OCI-LY1 (cell line): ENCODE measurements at regions not wholly inside any gene's neighbourhood (a gene's known extent, or its start where the extent isn't known, plus 50 kb on each side); places are given as distances from the start of the nearest gene placed in this dataset.

ENCODE experiments used
- H2AFZ ChIP-seq: fragments of 200-600 bp; sonication (generic), shearing (Covaris generic); 2 replicates; pipeline ENCODE4 v1.6.0; 2014; ENCODE audit warnings: antibody characterized with exemption, mild to moderate bottlenecking, low read length
- H3F3A ChIP-seq: fragments of 200-600 bp; sonication (generic), shearing (Covaris generic); 2 replicates; pipeline ENCODE4 v1.6.0; 2014; ENCODE audit warnings: mild to moderate bottlenecking, antibody characterized with exemption, low read length, moderate library complexity; ENCODE audit not compliant: insufficient read depth
- H3K27ac ChIP-seq: fragments of 200-600 bp; sonication (generic); 2 replicates; pipeline ENCODE4 v1.5.1; 2014; ENCODE audit warnings: low read length, mixed run types, mild to moderate bottlenecking, low read depth; ENCODE audit not compliant: poor library complexity, severe bottlenecking
- H3K27me3 ChIP-seq: fragments of 200-600 bp; sonication (generic); 2 replicates; pipeline ENCODE4 v1.6.0; 2014; ENCODE audit warnings: antibody characterized with exemption, mild to moderate bottlenecking, low read length, moderate library complexity; ENCODE audit not compliant: insufficient read depth
- H3K36me3 ChIP-seq: fragments of 200-600 bp; sonication (generic); 2 replicates; pipeline ENCODE4 v1.6.1; 2014; ENCODE audit warnings: mild to moderate bottlenecking, antibody characterized with exemption, low read length, moderate library complexity, mixed read lengths; ENCODE audit not compliant: insufficient read depth
- H3K4me1 ChIP-seq: fragments of 200-600 bp; sonication (generic); 2 replicates; pipeline ENCODE4 v1.5.1; 2014; ENCODE audit warnings: mild to moderate bottlenecking, low read length, moderate library complexity; ENCODE audit not compliant: insufficient read depth, severe bottlenecking
- H3K4me2 ChIP-seq: fragments of 200-600 bp; sonication (generic), shearing (Covaris generic); 2 replicates; pipeline ENCODE4 v1.6.1; 2014; ENCODE audit warnings: low read length
- H3K4me3 ChIP-seq: fragments of 200-600 bp; sonication (generic); 2 replicates; pipeline ENCODE4 v1.5.1; 2014; ENCODE audit warnings: low read length, low read depth, mild to moderate bottlenecking, mixed read lengths; ENCODE audit not compliant: poor library complexity, severe bottlenecking
- H3K79me2 ChIP-seq: fragments of 200-600 bp; shearing (Covaris generic); 2 replicates; pipeline ENCODE4 v1.6.1; 2016; ENCODE audit warnings: mixed run types, low read length, mixed read lengths; ENCODE audit not compliant: insufficient read depth
- H3K9ac ChIP-seq: fragments of 200-600 bp; sonication (generic), shearing (Covaris generic); 2 replicates; pipeline ENCODE4 v1.6.1; 2014; ENCODE audit warnings: mild to moderate bottlenecking, low read length, mixed read lengths
- H3K9me2 ChIP-seq: fragments of 200-600 bp; sonication (generic), shearing (Covaris generic); 2 replicates; pipeline ENCODE4 v1.6.1; 2014; ENCODE audit warnings: low read depth, mild to moderate bottlenecking, low read length, mixed read lengths
- H3K9me3 ChIP-seq: fragments of 200-600 bp; shearing (Covaris generic); 2 replicates; pipeline ENCODE4 v1.6.1; 2014; ENCODE audit warnings: low read length, mixed read lengths
- H4K20me1 ChIP-seq: fragments of 200-600 bp; sonication (generic), shearing (Covaris generic); 2 replicates; pipeline ENCODE4 v1.6.0; 2016; ENCODE audit warnings: mild to moderate bottlenecking, low read length; ENCODE audit not compliant: insufficient read depth
- CTCF ChIP-seq: fragments of 200-600 bp; sonication (generic), shearing (Covaris generic); IDR thresholded peaks from 2 replicates; pipeline ENCODE4 v1.5.1; 2017; ENCODE audit warnings: mild to moderate bottlenecking, antibody characterized with exemption, low read length, moderate library complexity, mixed read lengths
- EZH2 ChIP-seq: fragments of 200-600 bp; sonication (generic), shearing (Covaris generic); IDR thresholded peaks from 2 replicates; pipeline ENCODE4 v1.8.0; 2017; ENCODE audit warnings: borderline replicate concordance, mixed run types, mild to moderate bottlenecking, antibody characterized with exemption, low read length, moderate library complexity, mixed read lengths

- Histone ChIP-seq H3K9me2 (no peaks in the 10 kb centered on the region), H3K9ac (no peak overlapping the region), H3K36me3 (no peaks in the 10 kb centered on the region), H3K4me1 (no peaks in the 10 kb centered on the region), H3F3A (no peaks in the 10 kb centered on the region), H2AFZ (no peak overlapping the region), H3K79me2 (no peaks in the 10 kb centered on the region), H3K9me3 (no peaks in the 10 kb centered on the region), H4K20me1 (no peaks in the 10 kb centered on the region), H3K27ac (no peak overlapping the region), H3K4me2 (no peak overlapping the region), H3K27me3 (no peaks in the 10 kb centered on the region), H3K4me3 (no peak overlapping the region)
- TF ChIP-seq EZH2 (no peak), CTCF (no peak)
These were observed 339.6 kb downstream of the SNAPC1 start for GRCh38 chr14:62101673-62102348.

DNA sequence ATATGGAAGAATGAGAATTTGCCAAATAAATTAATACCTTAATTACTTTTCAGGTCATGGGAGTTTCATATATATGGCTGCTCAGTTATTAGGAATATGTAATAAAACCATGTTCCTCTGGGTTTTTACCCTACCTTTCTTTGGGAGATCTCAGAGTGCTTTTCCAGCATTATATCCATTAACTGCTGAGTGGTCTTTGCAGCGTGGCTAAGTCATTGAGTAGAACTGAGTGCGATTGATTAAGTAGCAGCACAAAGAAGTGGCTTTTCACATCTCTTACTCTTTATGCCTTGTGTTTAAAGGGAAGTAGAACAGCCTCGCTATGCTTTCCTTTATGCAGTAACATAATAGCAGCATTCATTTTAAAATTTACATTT is 340.1 kb downstream of the SNAPC1 start:
- no peaks in the 10 kb centered on the region for H3K79me2 ChIP-seq
- no peaks in the 10 kb centered on the region for H3F3A ChIP-seq
- H3K4me1 ChIP-seq, result no peaks in the 10 kb centered on the region
- TF ChIP-seq CTCF (no peak), EZH2 (no peak)
- no peak overlapping the region for H3K4me3 ChIP-seq
- H3K36me3 ChIP-seq, result no peaks in the 10 kb centered on the region
- H3K27ac ChIP-seq, result no peak overlapping the region
- H3K9me3 ChIP-seq, result no peaks in the 10 kb centered on the region
- no peaks in the 10 kb centered on the region for H3K9me2 ChIP-seq
- no peaks in the 10 kb centered on the region for H3K27me3 ChIP-seq
- no peak overlapping the region for H2AFZ ChIP-seq
- H3K4me2 ChIP-seq, result no peak overlapping the region
- no peak overlapping the region for H3K9ac ChIP-seq
- H4K20me1 ChIP-seq, result no peaks in the 10 kb centered on the region

DNA sequence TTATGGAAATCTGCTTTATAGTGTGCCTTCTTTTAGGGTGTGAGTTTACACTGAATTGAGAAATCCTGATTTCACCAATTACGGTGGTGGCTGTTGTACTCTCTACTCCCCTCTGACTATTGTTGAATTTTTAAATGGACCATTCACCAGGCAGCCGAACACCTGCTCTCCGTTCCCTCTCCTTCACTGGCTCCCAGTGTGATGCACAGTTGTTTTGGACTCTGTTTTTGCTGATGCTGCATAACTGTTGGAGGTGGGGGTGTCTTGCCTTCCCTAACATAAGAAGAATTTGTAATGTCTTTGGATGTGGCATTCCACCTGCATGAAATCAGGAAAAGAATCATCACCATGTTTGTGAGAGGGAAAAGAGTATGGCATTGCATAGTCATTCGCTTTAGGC is 341.2 kb downstream of the SNAPC1 start:
- H3K4me1 ChIP-seq, result no peaks in the 10 kb centered on the region
- H3K27ac ChIP-seq, result no peak overlapping the region
- no peak overlapping the region for H3K4me2 ChIP-seq
- no peaks in the 10 kb centered on the region for H3K9me2 ChIP-seq
- no peak overlapping the region for H3K9ac ChIP-seq
- H3K27me3 ChIP-seq, result no peaks in the 10 kb centered on the region
- H2AFZ ChIP-seq, result no peak overlapping the region
- TF ChIP-seq EZH2 (no peak), CTCF (no peak)
- H3K9me3 ChIP-seq, result no peaks in the 10 kb centered on the region
- no peaks in the 10 kb centered on the region for H4K20me1 ChIP-seq
- no peaks in the 10 kb centered on the region for H3K79me2 ChIP-seq
- no peaks in the 10 kb centered on the region for H3K36me3 ChIP-seq
- H3F3A ChIP-seq, result no peaks in the 10 kb centered on the region
- H3K4me3 ChIP-seq, result no peak overlapping the region
